Ureter (tissue), 1 donor: ENCODE measurements at regions not wholly inside any gene's neighbourhood (a gene's known extent, or its start where the extent isn't known, plus 50 kb on each side); places are given as distances from the start of the nearest gene placed in this dataset.

Source experiments
- DNase-seq: peaks from one replicate; pipeline ENCODE4 v3.0.0-alpha.2; 2020; ENCODE audit warnings: low spot score
- donor health status: DM: yes; HTN: yes; CAD: no.

GRCh38 chr13:111893607-111894443 lies 173.1 kb upstream of the SOX1 start:
- DNase-seq: no peak

GRCh38 chr13:111895896-111896821 lies 170.8 kb upstream of the SOX1 start:
- DNase-seq: peak; percentile 28

GRCh38 chr13:111897178-111897845 lies 169.6 kb upstream of the SOX1 start:
- DNase-seq: peak; percentile 15

DNA sequence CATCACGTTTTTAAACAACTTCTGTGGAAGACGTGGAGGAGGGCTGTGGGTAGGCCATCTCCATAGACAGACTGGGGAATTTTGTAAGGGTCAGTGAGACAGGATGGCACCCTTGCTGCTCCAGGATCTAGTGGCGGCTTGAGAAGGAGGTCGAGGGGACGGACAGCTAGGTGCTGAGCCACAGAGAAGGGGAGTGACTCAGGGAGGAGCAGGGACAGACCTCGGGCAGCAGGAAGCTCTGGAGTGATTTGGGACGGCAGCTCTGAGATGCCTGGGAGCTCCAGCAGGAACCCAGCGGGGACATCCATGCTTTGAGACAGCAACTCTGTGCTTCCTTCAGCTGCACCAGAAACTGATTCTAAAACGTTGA lies 169.1 kb upstream of the SOX1 start:
- peak; percentile 12 for DNase-seq

- peak; percentile 37 for DNase-seq
These were observed 167.8 kb upstream of the SOX1 start for GRCh38 chr13:111898956-111899713.

GRCh38 chr13:111899714-111900389 lies 167.1 kb upstream of the SOX1 start:
- peak; percentile 23 for DNase-seq

DNA sequence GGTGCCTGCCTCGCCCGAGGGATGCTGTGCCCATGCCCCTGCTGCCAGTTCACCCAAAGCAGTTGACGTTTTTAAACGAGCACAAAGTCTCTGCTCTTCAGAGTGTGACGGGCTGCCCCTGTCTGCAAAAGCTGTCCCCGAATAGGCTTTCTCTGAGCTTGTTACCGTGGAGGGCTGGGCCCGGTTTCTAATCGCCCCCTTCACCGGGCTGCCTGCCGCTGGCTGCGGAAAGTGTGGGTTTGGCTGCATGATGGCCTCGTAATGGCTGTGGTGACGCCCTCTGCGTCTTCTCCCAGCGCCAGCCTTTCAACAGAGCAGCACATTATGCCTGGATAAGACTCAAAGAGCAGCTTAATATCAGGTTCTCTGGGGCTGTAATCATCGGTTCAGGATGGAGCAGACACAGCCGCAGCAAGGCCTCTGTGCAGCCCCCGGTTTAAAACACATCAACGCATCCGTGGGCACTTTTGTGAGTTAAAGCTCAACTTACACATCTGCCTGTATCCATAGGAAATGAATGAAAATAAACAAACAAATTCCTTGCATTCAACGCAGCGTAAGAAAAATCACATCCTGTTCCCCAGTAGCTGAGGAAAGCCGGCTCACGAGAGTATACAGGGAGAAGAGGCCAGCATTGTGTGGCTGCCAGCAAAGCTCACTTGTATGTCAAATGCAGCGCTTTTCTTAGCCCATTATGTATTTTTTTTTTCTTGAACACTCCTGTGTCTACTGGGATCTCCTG lies 166.4 kb upstream of the SOX1 start:
- DNase-seq: peak; percentile 5

DNA sequence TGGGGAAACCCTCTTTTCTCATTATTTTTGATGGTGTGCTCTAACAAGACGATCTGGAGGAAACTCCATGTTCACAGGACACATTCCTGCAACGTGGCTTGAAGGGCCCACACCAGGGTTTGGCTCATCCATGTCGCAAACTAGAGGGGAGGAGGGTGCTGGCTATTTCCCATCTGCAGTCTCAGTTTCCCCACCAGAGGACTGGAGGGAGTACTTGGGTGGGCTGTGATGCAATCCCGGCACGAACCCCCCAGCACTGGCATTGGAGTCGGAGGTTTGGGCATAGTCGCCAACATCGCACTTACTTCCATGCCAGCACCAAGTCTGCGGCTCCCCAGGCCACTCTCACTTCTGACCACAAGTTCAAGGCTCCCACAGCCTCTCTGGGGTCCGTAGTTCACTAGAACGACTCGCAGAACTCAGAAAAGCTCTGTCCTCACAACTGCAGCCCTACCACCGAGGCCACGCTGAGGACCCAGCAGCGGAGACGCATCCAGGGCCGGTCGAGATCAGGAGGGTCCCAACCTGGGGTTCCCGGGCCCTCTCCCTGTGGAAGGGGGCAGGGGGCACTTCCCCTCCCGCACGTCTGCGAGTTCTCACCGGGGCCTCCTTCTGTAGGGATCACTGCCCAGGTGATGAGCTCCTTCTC lies 165.6 kb upstream of the SOX1 start:
- peak; percentile 35 for DNase-seq

DNA sequence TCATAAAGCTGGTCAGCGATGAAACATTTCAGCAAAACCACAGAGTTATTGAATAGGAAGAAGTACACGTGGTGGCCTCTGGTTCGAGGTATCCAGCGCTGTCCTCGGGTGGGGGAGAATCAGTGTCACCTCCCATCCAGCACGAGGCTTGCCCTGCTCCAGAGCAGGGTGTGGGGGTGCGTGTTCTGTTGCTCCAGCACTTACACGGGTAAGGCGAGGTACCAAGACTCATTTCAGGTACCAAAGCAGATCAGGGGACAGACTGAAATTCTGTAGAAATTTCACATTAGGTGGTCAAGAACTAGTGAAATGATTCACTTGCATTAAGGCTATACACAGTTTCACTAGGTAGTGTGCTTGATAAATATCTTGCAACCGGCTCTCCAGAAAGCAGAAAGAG lies 164.2 kb upstream of the SOX1 start:
- peak; percentile 22 for DNase-seq

DNA sequence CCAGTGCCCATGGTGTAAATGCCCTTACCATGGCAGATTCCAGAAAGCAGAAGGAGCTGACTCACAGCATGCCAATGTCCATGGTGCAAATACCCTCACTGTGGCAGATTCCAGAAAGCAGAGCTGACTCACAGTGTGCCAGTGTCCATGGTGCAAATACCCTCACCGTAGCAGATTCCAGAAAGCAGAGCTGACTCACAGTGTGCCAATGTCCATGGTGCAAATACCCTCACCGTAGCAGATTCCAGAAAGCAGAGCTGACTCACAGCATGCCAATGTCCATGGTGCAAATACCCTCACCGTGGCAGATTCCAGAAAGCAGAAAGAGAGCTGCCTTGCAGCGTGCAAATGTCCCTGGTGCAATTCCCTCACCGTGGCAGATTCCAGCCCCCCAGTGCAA lies 163.8 kb upstream of the SOX1 start:
- peak; percentile 12 for DNase-seq

- DNase-seq: peak; percentile 27
These were observed 162.8 kb upstream of the SOX1 start for GRCh38 chr13:111904166-111904565.

DNA sequence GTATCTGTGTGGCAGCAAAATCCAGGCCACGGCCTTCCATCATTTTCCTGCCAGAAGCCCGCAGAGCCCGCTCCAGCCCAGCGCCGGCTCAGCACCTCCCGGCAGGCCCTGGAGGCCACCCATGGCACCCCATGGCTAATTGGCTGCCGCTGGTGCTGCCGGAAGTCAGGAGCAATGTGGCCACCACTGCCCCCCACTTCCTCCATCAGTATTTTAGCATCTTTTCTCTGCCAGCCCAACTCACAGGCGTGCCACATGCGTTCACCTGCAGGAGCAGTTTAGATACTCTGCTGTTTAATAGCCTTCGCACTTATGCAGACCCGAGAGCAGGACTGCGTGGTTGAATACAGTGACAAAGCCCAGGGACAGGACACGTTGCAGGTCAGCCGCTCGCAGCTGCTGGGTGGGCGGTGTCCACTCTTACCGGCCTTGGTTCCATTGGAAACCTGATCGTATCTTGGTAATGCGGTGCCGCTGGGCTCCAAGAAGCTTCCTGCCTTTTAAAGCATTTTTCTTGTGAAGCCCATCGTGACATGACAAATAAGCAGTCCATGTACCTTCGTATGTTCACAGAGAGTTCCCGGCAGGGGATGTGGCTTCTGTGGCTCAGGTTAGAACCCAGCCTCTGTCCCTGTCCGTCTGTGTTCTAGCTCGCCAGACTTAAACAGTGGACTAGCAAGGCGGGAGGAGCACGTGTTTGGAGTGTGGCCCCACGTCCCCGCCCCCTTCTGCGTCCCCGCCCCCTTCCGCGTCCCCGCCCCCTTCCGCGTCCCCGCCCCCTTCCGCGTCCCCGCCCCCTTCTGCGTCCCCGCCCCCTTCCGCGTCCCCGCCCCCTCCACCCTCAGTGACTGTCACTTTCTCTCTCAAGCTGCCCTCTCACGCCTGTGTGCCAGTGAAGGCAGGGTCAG lies 162.0 kb upstream of the SOX1 start:
- DNase-seq: peak; percentile 36

DNA sequence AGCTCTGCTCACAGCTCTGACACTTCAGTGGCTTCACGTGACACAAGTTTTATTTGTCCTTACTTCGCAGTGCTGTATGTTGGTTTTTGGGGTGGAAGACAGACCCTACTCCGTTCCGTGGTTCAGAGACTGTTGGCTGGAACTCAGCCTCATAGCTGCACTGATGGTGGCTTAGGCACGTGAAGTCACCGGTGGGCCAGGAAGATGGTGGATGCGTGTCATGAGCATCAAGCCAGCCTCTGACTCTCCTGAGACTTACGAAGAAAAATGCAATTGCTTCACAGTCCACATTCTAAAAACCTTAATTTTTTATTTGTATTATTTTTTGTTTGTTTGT lies 161.4 kb upstream of the SOX1 start:
- DNase-seq: peak; percentile 13

DNA sequence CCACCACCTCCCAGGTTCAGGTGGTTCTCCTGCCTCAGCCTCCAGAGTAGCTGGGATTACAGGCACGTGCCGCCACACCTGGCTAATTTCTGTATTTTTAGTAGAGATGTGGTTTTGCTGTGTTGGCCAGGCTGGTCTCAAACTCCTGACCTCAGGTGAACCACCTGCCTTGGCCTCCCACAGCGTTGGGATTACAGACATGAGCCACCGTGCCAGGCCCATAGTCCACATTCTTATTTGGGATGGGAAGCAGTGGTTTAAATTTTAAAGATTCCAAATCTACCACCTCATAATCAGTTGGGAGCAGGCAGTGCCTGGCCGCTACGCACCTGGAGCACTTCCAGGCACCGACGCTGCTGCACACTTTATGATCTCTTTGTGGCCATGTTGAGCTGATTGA lies 160.6 kb upstream of the SOX1 start:
- DNase-seq: peak; percentile 29

GRCh38 chr13:111906816-111907215 lies 160.1 kb upstream of the SOX1 start:
- peak; percentile 28 for DNase-seq

GRCh38 chr13:111907341-111907880 lies 159.5 kb upstream of the SOX1 start:
- DNase-seq: peak; percentile 23

- peak; percentile 28 for DNase-seq
These were observed 158.6 kb upstream of the SOX1 start for GRCh38 chr13:111908361-111908760.

GRCh38 chr13:111908981-111909380 lies 158.0 kb upstream of the SOX1 start:
- peak; percentile 40 for DNase-seq
